Bronchial epithelial cell (primary cell): ENCODE measurements at regions not wholly inside any gene's neighbourhood (a gene's known extent, or its start where the extent isn't known, plus 50 kb on each side); places are given as distances from the start of the nearest gene placed in this dataset.

Source experiments
- DNase-seq: peaks from one replicate; pipeline ENCODE4 v3.0.0-alpha.2; 2010; ENCODE audit warnings: low read depth
- FAIRE-seq: peaks from 2 replicates; lab custom pipeline; 2011; peaks lifted over from hg19 to GRCh38; lab: Jason Lieb, UNC
- H3K27me3 ChIP-seq: 2 replicates; pipeline ENCODE4 v1.5.1; 2011; ENCODE audit warnings: low read length; ENCODE audit not compliant: control insufficient read depth, insufficient read depth
- H3K36me3 ChIP-seq: 2 replicates; pipeline ENCODE4 v1.5.1; 2011; ENCODE audit warnings: low read length; ENCODE audit not compliant: control insufficient read depth, insufficient read depth
- H3K4me3 ChIP-seq: 2 replicates; pipeline ENCODE4 v1.5.1; 2011; ENCODE audit warnings: mild to moderate bottlenecking, low read depth, low read length, control low read depth
- CTCF ChIP-seq: IDR thresholded peaks from 2 replicates; pipeline ENCODE4 v1.5.1; 2011; ENCODE audit warnings: mild to moderate bottlenecking, moderate library complexity, low read length, control low read depth, inconsistent platforms; ENCODE audit not compliant: insufficient read depth, severe bottlenecking

DNA sequence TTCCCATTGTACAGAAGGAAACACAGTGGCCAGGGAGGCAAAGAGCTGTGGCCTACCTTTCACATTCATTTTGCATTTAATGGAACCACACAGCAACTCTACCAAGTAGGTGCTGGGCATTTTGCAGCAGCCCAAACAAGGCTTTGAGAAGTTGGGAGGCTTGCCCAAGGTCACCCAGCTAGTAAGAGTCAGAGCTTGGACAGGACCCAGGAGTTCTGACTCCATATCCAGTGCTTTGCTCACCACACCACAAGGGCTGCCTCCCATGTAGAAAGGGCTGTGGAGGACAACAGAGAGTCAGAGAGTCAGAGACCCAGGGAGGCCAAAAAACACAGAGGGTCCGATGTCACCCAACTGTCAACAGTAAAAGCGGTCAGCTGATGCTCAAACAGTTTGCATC lies 400.2 kb downstream of the BCL11B start:
- Histone ChIP-seq H3K27me3 (no peaks in the 10 kb centered on the region), H3K36me3 (no peaks in the 10 kb centered on the region), H3K4me3 (no peak overlapping the region)
- FAIRE-seq: no peak
- DNase-seq: no peak
- TF ChIP-seq CTCF: no peak

GRCh38 chr14:98877065-98877464 lies 394.9 kb downstream of the BCL11B start:
- TF ChIP-seq CTCF: no peak
- FAIRE-seq: no peak
- Histone ChIP-seq H3K36me3 (no peaks in the 10 kb centered on the region), H3K4me3 (no peak overlapping the region), H3K27me3 (no peaks in the 10 kb centered on the region)
- DNase-seq: peak; percentile 70

DNA sequence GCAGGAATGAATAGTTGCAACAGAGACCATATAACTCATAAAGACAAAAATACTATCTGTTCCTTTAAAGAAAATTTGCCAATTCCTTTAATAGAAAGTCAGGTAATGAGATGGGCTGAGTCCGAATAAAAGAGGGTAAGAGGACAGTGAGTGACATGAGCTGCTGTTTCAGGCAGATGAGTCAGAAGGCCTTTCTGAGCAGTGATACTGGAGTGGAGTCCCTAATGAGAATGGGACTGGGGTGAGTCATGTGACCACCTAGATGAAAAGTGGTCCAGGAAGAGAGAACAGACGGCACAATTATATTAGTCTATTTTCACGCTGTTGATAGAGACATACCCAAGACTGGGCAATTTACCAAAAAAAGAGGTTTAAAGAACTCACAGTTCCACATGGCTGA lies 393.7 kb downstream of the BCL11B start:
- FAIRE-seq: no peak
- H3K36me3 ChIP-seq: no peaks in the 10 kb centered on the region
- H3K27me3 ChIP-seq: no peaks in the 10 kb centered on the region
- TF ChIP-seq CTCF: no peak
- no peak overlapping the region for H3K4me3 ChIP-seq
- DNase-seq: no peak

DNA sequence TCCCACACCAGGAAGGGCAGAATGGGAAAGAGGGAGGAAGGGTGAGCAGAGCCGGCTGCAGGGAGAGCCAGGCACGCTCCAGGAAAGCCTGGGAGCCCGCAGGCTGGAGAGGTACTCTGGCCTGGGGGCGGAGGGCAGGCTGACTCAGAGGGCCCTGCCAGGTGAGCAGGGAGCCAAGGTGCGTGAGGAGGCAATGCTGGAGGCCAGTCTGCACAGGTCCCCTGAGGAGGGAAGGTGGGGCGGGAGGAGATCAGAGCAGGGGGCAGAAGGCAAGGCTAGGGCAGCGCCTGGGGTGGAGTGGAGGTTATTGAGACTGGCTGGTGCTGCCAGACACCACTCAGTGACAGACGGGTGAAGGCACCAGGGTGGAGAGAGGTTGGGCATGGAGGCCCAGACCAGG lies 385.0 kb downstream of the BCL11B start:
- Histone ChIP-seq H3K27me3 (no peaks in the 10 kb centered on the region), H3K4me3 (no peak overlapping the region), H3K36me3 (no peaks in the 10 kb centered on the region)
- TF ChIP-seq CTCF: no peak
- peak; percentile 56 for DNase-seq
- no peak for FAIRE-seq

- Histone ChIP-seq H3K27me3 (no peaks in the 10 kb centered on the region), H3K36me3 (no peaks in the 10 kb centered on the region), H3K4me3 (no peak overlapping the region)
- DNase-seq: no peak
- TF ChIP-seq CTCF: no peak
- no peak for FAIRE-seq
Observed at GRCh38 chr14:98888281-98888680, 383.7 kb downstream of the BCL11B start.
